Stimulated activated CD8-positive, alpha-beta memory T cell treated with anti-CD3 and anti-CD28 coated beads, Interleukin-7, amount 100 ng/mL, for 48 hours (primary cell): ENCODE measurements at regions not wholly inside any gene's neighbourhood (a gene's known extent, or its start where the extent isn't known, plus 50 kb on each side); places are given as distances from the start of the nearest gene placed in this dataset.
A peak's percentile ranks its signal among the peaks of the same experiment; 100 is the strongest.

Source experiments
- DNase-seq, 2 donors: peaks; one replicate each; pipeline ENCODE4 v3.0.0-alpha.2; 2020; ENCODE audit warnings: low read depth in 1 of 2; ENCODE audit errors: extremely low read depth in 1 of 2

- no peak for DNase-seq
Observed at GRCh38 chr2:38509947-38510326, 92.8 kb downstream of the HNRNPLL start.

DNA sequence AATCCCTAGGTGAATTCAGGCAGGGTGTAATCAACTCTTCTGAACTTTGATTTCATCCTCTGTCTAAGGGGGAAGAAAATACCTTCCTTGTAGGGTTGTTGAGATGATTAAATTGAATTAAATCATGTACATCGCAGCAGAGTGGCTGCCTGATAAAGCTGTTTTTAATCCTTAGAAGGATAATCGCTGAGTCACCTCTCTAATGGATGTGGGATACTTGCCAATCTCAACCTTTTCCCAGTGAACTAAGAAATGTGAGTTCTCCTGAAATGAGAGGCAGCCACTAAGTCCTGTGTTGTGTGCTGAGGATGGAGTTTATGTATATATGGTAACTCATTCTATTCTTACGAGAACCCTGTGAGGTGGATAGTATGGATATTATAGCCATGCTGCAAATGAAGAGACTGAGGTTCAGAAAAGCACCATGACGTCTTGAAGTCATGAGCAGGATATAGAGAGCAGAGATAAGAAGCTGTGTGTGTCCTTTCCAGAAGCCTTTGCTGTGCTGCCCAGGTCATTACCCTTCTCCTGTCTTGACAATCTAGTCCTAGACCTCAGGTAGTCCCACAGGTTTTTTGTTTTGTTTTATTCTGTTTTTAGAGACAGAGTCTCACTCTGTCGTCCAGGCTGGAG is 93.3 kb downstream of the HNRNPLL start:
- no peak for DNase-seq

DNA sequence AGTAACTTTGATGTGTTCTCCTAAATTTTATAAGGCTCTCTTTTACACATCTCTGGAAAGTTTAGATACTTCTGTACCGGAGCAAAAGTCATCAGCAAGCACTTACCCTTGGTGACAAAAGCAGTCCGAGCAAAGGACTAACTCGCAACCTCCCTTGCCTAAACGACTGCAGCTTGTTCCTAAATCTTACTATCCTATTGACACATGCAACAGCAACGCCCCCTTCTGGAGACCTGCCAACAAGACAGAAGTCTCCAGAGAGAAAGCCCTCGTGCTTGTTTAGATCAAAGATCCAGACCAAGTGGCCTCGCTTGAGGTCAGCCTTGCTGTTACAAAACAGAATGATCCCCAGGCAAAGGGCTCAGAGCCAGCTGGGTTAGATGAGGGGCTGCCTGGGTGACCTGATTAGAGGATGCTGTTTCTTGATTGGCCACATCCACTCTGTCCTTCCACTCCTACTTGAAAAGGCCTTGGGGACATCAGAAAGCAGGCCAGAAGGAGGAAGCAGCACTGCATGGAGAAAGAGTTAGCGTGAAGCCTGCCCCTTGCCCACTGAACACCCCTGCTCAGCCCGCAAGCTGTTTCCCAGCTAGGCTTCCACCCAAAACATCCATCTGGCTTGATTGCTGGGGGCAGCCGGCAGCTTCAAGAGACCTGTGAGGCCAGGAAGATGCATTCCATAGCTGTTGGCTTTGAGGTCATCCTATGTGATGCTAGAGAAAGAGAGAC is 94.3 kb downstream of the HNRNPLL start:
- DNase-seq, result peak; percentile 33 to 71

DNA sequence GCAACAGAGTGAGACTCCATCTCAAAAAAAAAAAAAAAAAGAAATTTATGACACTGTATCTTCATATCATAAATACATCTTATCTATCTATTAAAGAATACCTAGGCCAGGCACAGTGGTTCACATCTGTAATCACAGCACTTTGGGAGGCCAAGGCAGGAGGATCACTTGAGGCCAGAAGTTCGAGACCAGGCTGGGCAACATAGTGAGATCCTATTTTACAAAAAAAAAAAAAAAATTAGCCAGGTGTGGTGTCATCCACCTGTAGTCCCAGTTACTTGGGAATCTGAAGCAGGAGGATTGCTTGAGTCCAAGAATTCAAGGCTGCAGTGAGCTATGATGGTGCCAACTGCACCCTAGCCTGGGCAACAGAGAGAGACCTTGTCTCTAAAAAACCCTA is 95.0 kb downstream of the HNRNPLL start:
- no peak for DNase-seq

DNA sequence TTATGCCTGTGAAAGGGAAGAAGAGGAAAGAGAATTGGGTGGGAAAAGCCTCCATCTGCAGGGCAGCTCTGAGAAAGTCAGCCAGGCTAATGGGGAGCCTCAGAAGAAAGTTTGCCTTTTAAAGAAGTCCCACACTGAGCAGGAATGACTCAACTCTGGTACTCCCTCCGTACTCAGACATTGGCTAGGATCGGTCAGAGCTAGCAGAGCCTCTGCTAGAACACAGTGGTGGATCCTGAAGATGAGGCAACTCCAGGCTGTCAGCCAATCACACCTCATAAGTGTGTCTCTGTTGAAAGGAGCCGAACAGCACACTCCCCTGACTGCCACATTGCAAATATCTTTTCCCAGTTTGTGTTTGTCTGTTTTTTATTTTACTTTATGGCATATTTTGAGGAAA is 96.9 kb downstream of the HNRNPLL start:
- no peak for DNase-seq

- no peak for DNase-seq
Observed at GRCh38 chr2:38504169-38504568, 98.6 kb downstream of the HNRNPLL start.

DNA sequence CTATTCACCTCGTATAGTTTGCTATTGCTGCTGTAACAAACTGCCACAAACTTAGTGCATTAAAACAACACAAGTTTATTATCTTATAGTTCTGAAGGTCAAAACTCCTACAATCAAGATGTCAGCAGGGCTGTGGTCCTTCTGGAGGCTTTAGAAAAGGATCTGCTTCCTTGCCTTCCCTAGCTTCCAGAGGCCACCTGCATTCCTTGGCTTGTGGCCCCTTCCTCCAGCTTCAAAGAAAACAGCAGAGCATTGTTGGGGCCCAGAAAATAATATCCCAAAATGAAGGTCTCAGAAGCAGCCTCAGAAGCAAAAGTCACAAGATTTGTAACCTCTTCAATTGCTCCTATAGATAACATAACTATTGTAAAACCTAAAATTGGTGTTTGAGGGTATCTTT is 100.6 kb downstream of the HNRNPLL start:
- no peak for DNase-seq

DNA sequence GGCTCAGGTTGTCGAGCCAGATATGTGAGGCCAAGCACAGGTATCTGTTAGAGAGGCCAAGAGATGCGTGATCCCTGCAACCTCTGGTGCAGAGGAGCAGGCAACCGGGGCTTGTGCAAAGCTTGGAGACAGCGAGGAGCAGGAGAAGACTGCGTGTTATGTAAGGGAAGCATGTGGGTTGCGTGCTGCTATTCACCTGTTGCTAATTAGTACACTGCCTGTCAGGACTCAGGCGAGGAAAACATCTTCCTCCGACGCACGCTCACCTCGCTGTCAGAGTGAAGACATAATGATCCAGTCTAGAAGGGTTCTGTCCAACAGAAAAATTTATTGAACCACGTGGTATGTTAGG is 102.5 kb downstream of the HNRNPLL start:
- DNase-seq, result no peak

DNA sequence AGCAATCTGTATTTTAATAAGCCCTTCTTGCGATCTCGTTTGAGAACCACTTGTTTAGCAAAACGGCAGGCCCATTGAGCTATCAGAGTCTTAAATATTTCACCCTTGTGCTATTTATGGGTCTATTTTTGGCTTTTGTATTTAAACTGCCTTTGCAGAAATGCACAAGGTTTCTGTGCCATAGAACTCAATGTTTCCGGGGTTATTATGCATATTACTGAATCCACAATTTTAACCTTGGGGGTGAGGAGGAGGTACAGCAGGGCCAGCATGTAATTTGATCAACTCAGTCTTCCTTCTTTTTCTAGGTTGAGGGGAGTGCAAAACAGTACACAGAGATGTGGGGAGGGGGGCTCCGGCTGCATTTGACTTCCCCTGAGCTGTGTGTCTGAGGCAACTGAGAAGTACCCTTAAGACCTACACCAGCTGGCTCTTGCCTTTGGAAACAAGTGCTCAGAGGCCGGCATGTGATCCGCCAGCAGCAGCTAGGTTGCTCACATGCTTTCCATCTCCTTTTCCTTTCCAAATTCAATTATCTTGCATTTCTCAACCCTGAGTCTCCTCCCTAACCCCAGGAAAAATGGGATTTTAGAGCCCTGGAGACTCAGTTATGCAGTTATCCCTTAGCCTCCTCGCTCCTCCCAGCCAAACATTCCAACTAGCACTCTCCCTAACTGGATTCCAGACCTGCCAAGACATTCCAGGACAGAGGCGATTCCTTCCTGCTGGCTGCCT is 103.0 kb downstream of the HNRNPLL start:
- DNase-seq, result no peak

GRCh38 chr2:38498045-38498481 is 104.7 kb downstream of the HNRNPLL start:
- no peak for DNase-seq

DNA sequence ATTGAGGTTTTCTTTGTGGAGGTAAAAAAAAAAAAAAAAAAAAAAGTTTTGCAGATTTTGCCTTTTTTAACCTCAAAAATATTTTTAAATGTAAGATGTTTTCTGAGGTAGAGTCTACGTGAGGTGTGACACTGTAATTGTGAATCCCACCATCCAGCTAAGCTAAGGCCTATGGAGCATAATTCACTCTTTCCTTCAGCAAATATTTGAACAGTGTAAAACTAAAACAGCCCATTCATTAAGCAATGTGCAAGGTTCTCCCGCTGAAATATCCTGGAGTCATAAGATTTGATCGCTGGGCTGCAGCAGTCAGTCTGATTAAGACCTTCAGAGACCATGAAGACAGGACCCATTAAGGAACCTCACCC is 105.1 kb downstream of the HNRNPLL start:
- no peak for DNase-seq

DNA sequence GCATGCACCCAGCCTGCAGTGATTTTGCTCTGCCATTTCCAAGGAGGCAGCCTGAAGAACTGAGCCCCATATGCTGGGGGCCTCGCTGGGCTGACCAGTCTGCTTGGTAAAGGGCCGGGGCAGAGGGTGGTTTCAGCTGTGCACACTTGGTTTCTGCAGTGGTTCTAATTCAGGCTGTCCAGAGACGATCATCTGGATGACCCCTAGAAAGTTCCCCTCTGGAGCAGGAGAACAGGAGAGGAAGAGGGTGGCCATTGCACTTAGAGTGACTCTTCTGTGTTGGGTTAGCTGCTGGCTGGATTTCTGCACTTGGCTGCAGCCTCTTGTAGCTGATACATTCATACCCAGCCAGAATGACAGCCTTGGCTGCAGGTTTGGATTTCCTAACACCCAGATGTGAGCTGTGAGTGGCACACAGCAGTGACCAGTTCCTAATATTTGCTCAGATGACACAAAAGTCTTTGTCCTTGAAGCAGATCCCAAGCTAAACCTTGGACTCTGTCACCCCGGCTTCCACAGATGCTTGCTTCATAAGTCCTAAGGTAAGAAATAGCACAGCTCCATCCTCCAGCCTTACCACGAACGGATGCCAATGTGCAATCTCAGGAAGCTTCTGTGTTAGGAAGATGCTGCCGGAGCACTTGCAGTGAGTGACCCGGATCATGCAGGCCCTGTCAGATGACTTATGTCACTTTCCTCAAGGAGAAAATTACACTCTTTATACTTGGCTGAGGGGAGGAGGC is 105.6 kb downstream of the HNRNPLL start:
- DNase-seq, result no peak

- no peak for DNase-seq
Observed at GRCh38 chr2:38495880-38496279, 106.8 kb downstream of the HNRNPLL start.

DNA sequence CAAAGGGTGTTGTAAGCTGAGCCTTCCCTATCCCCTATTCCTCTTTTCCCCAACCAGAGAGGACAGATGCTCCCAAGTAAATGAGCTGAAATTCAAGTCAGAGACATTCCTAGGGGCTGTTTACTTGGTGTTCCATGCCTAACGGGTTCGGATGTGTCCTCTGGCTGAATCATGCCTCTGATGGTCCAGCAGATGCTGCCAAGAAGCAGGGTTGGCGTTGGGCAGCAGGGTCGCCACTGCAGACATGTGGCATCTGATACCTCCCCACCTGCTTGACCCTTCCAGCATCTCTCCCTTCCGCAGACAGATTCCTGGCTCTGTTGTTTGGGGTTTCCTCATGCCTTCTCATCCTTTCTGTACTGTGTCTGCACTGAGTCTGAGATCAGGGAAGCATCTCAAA is 108.3 kb downstream of the HNRNPLL start:
- DNase-seq, result no peak

DNA sequence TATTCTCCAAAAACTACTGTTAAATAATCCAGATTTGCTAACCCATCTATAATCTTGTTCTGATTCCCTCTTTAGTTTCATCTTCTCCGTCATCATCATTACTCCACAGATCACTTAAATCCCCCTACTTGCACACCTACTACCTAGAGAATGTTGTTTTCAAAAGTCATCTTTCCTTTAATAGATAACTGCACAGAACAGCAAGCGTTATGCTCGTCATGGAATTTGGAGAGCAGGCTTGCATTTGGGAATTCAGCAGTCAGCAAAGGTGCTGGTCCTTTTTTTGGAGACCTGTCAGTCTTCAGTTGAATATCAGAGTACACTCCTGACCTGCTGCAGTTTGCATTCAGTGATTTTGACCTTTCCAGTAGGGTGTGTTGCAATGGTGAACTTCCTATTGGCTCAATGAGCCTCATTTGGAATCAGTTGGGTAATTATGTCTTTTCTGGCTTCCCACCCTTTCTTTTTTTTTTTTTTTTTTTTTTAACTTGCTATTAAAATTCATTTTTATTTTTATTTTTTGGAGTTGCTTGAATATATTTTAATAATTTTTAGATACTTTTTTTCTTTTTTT is 110.6 kb downstream of the HNRNPLL start:
- no peak for DNase-seq

- DNase-seq, result no peak
Observed at GRCh38 chr2:38491436-38491835, 111.3 kb downstream of the HNRNPLL start.

DNA sequence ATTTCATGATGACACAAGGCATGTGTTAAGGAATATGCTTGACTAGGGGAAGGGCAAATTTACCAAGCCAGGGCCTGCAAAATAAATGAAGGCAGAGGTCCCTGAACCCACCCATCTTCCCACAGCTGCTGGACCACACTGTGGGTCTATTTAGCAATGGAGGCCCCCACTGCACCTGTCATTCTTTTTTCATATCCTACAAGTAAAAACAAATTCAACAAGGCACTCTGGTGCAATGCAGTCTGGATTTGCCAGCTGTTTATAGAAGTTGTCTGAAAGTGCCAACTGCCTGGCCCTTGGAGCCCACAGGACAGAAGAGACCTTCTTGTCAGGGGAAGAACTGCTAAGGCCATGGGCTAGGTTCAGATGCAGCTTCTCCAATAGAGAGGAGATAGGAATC is 112.8 kb upstream of the ATL2 start:
- no peak for DNase-seq

GRCh38 chr2:38487852-38488251 is 110.8 kb upstream of the ATL2 start:
- no peak for DNase-seq

GRCh38 chr2:38486213-38487026 is 109.3 kb upstream of the ATL2 start:
- no peak for DNase-seq

DNA sequence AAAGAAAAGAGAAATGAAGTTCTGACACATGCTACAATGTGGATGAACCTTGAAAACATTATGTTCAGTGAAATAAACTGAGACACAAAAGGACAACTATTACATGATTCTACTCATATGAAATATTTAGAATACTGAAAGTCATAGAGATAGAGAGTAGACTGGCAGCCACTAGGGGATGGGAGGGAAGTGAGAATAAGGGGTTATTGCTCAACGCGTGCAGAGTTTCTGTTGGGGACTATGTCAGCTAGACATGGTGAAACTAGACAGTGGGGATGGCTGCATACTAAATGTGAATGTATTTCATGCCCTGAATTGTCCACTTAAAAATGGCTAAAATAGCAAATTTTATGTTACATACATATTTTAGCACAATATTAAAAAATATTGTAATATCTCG is 108.7 kb upstream of the ATL2 start:
- DNase-seq, result no peak
